ENCODE measurements at regions not wholly inside any gene's neighbourhood (a gene's known extent, or its start where the extent isn't known, plus 50 kb on each side); places are given as distances from the start of the nearest gene placed in this dataset.

DNA sequence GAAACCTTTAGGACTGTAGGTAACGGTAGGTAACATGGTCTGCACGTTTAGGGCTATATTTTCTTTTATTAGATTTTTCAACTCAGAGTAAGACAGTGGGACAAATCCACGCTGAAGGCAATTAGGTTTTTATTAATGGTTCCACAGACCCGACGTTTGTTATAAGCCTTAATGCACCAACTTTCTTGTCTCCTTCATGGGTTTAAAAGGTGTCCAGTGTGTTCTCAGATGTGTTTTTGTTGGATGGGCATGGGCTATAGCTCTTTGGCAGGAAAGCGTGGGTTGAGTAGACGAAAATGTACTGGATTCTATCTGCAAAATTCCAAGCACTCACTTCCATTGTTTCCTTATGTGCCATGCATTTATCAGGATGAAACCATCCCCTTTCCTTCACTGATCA lies 88.0 kb upstream of the SIM2 start:
- TF ChIP-seq RAD21 (IDR thresholded peaks at IDR 0.05; ENCODE audit: low read depth) = no peak
- no peak for TF ChIP-seq CREB1 (IDR thresholded peaks at IDR 0.05; ENCODE audit: low read depth)
- no peak for TF ChIP-seq ZBTB7A (IDR thresholded peaks at IDR 0.05; ENCODE audit: low read depth)
- no peak for TF ChIP-seq NFIC (IDR thresholded peaks at IDR 0.05)
- no peak for TF ChIP-seq REST (IDR thresholded peaks at IDR 0.05; ENCODE audit: low read depth)
- TF ChIP-seq CEBPB (IDR thresholded peaks at IDR 0.05) = no peak
- TF ChIP-seq, protein P1, sequence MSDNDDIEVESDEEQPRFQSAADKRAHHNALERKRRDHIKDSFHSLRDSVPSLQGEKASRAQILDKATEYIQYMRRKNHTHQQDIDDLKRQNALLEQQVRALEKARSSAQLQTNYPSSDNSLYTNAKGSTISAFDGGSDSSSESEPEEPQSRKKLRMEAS (IDR thresholded peaks at IDR 0.05) = no peak
- no peak for TF ChIP-seq TAF1 (IDR thresholded peaks at IDR 0.05; ENCODE audit: low read depth)
- TF ChIP-seq, protein P2, sequence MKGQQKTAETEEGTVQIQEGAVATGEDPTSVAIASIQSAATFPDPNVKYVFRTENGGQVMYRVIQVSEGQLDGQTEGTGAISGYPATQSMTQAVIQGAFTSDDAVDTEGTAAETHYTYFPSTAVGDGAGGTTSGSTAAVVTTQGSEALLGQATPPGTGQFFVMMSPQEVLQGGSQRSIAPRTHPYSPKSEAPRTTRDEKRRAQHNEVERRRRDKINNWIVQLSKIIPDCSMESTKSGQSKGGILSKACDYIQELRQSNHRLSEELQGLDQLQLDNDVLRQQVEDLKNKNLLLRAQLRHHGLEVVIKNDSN (IDR thresholded peaks at IDR 0.05) = no peak
- no peak for TF ChIP-seq EP300 (IDR thresholded peaks at IDR 0.05; ENCODE audit: borderline replicate concordance)
- no peak for TF ChIP-seq YY1 (IDR thresholded peaks at IDR 0.05; ENCODE audit: low read depth)
- no peak for TF ChIP-seq EGR1 (IDR thresholded peaks at IDR 0.05)
- TF ChIP-seq TCF12 (IDR thresholded peaks at IDR 0.05; ENCODE audit: low read depth) = no peak
- TF ChIP-seq FOXM1 (IDR thresholded peaks at IDR 0.05; ENCODE audit: borderline replicate concordance, low read depth) = no peak
